ENCODE measurements at regions not wholly inside any gene's neighbourhood (a gene's known extent, or its start where the extent isn't known, plus 50 kb on each side); places are given as distances from the start of the nearest gene placed in this dataset.

DNA sequence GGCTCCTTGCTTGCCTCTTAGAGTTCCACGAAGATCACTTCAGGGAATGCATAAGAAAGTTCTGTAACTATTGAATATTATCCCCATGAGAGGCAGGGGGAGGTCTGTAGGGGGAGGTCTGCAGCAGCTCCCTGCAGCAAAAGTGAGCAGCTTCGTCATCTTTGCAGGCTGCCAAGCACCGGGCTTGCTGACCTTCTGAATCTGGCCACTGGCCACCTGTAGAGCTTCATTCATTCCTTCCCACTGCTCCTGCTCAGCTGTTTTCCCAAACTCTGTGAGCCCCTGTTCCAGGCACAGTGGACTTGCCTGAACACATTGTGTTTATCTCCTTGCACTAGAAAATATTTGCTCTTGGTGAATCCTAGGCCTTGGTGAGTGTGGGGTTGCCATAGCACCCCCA lies 443.3 kb downstream of the HAPSTR1 start:
- no peaks in the 10 kb centered on the region for H3K9me3 ChIP-seq
- H3K27me3 ChIP-seq, result no peaks in the 10 kb centered on the region
- intact Hi-C loops (cut with DNase I), result no loop called here
- no peak overlapping the region for H3K27ac ChIP-seq
- no peaks in the 10 kb centered on the region for H3K36me3 ChIP-seq (replicated peaks in 1 of 2; ENCODE audit: insufficient read depth in 1 of 2, low read depth in 2 of 2)
- H3K4me3 ChIP-seq, result no peak overlapping the region
- no peak for TF ChIP-seq POLR2A (IDR thresholded peaks at IDR 0.05)
- TF ChIP-seq, protein P1, sequence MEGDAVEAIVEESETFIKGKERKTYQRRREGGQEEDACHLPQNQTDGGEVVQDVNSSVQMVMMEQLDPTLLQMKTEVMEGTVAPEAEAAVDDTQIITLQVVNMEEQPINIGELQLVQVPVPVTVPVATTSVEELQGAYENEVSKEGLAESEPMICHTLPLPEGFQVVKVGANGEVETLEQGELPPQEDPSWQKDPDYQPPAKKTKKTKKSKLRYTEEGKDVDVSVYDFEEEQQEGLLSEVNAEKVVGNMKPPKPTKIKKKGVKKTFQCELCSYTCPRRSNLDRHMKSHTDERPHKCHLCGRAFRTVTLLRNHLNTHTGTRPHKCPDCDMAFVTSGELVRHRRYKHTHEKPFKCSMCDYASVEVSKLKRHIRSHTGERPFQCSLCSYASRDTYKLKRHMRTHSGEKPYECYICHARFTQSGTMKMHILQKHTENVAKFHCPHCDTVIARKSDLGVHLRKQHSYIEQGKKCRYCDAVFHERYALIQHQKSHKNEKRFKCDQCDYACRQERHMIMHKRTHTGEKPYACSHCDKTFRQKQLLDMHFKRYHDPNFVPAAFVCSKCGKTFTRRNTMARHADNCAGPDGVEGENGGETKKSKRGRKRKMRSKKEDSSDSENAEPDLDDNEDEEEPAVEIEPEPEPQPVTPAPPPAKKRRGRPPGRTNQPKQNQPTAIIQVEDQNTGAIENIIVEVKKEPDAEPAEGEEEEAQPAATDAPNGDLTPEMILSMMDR (IDR thresholded peaks at IDR 0.05), result no peak
- ATAC-seq (no peak), DNase-seq (peak in 1 of 4 donors; percentile 41)
- 35 to 36% methylated on average over 3 of the region's 3 CpGs for WGBS, 2 donors
- H3K4me1 ChIP-seq, result no peaks in the 10 kb centered on the region

DNA sequence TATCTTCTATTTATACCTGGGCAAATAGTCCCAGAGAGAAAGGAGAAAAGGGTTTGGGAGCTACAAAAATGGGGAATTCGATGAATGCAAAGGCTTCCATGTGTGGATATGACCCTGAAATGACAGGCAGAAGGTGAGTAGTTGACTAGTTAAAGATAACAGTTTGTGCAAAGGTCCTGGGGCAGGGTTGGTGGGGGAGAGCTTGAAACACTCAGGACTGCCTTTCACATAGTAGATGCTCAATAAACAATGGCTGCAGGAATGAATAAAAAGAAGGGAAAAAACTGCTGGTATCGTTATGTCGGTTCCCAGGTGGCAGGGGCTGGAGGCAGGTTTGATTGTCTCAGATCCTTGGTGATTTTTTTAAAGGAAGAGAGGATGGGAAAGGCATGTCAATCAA lies 445.5 kb downstream of the HAPSTR1 start:
- TF ChIP-seq, protein P1 (IDR thresholded peaks at IDR 0.05), result no peak
- no peak for TF ChIP-seq POLR2A (IDR thresholded peaks at IDR 0.05)
- Histone ChIP-seq H3K36me3 (replicated peaks in 1 of 2; ENCODE audit: insufficient read depth in 1 of 2, low read depth in 2 of 2) (no peaks in the 10 kb centered on the region), H3K27me3 (no peaks in the 10 kb centered on the region), H3K27ac (no peak overlapping the region), H3K4me1 (no peaks in the 10 kb centered on the region), H3K9me3 (no peaks in the 10 kb centered on the region), H3K4me3 (no peak overlapping the region)
- WGBS, 2 donors, result 90 to 91% methylated on average over 3 of the region's 3 CpGs
- intact Hi-C loops (cut with DNase I), result no loop called here
- DNase-seq, result no peak
- no peak for ATAC-seq

GRCh38 chr16:9539346-9539745 lies 447.9 kb downstream of the HAPSTR1 start:
- ATAC-seq, result no peak
- Histone ChIP-seq H3K4me1 (no peaks in the 10 kb centered on the region), H3K27me3 (no peaks in the 10 kb centered on the region), H3K36me3 (replicated peaks in 1 of 2; ENCODE audit: insufficient read depth in 1 of 2, low read depth in 2 of 2) (no peaks in the 10 kb centered on the region), H3K9me3 (no peaks in the 10 kb centered on the region), H3K27ac (no peak overlapping the region), H3K4me3 (no peak overlapping the region)
- TF ChIP-seq, protein P1 (IDR thresholded peaks at IDR 0.05), result no peak
- TF ChIP-seq POLR2A (IDR thresholded peaks at IDR 0.05), result no peak
- DNase-seq, result no peak
- intact Hi-C loops (cut with DNase I), result no loop called here
- WGBS, 2 donors, result 82 to 90% methylated on average over 1 of the region's 1 CpG

DNA sequence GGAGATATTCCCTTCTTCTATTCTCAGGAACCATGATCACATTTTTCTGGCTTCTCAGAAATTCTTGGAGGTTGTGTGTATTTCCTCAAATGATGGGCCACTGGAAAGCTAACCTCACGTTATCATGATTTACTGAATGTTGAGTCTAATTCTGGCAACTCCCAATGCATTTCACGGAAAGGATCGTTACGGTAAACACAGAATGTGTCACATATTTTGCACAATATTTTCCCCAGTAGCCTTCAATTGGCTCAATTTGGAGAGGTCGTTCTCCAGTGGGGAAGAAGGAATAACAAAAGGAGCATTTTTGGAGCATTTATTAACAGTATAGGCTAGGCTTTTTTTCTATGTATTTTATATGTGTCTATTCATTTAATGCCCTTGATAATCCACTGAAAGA lies 450.3 kb downstream of the HAPSTR1 start:
- Histone ChIP-seq H3K4me1 (peaks cover 7% of the 10 kb centered on the region), H3K9me3 (no peaks in the 10 kb centered on the region), H3K27me3 (no peaks in the 10 kb centered on the region), H3K4me3 (no peak overlapping the region), H3K27ac (no peak overlapping the region), H3K36me3 (replicated peaks in 1 of 2; ENCODE audit: insufficient read depth in 1 of 2, low read depth in 2 of 2) (no peaks in the 10 kb centered on the region)
- TF ChIP-seq, protein P1 (IDR thresholded peaks at IDR 0.05), result no peak
- WGBS, 2 donors, result 75 to 79% methylated on average over 5 of the region's 5 CpGs
- ATAC-seq, result no peak
- intact Hi-C loops (cut with DNase I), result no loop called here
- no peak for DNase-seq

- Histone ChIP-seq H3K9me3 (no peaks in the 10 kb centered on the region), H3K27me3 (no peaks in the 10 kb centered on the region), H3K36me3 (replicated peaks in 1 of 2; ENCODE audit: insufficient read depth in 1 of 2, low read depth in 2 of 2) (no peaks in the 10 kb centered on the region), H3K27ac (no peak overlapping the region), H3K4me3 (no peak overlapping the region), H3K4me1 (peaks cover 7% of the 10 kb centered on the region)
- intact Hi-C loops (cut with DNase I), result no loop called here
- TF ChIP-seq, protein P1 (IDR thresholded peaks at IDR 0.05), result no peak
- TF ChIP-seq POLR2A (IDR thresholded peaks at IDR 0.05), result no peak
- 63 to 67% methylated on average over 8 of the region's 8 CpGs for WGBS, 2 donors
- DNase-seq (no peak), ATAC-seq (no peak)
Measured at GRCh38 chr16:9542165-9542755, 450.8 kb downstream of the HAPSTR1 start.

All from body of pancreas (tissue), 4 donors.